Esophagus squamous epithelium (tissue), 4 donors: ENCODE measurements at regions not wholly inside any gene's neighbourhood (a gene's known extent, or its start where the extent isn't known, plus 50 kb on each side); places are given as distances from the start of the nearest gene placed in this dataset.

Experiments
- CTCF ChIP-seq, 6 experiments: fragments of 450-650 bp in 4 of 6; fragments of 200-600 bp in 2 of 6; sonication (generic) in 2 of 6; IDR thresholded peaks; one replicate each; pipeline ENCODE4 v1.5.1; 2016 to 2019; ENCODE audit warnings: antibody characterized with exemption in 6 of 6, mild to moderate bottlenecking in 4 of 6, moderate library complexity in 4 of 6
- POLR2A ChIP-seq, 4 donors: fragments of 450-650 bp; IDR thresholded peaks; one replicate each; pipeline ENCODE4 v1.6.1; 2017; ENCODE audit warnings: antibody characterized with exemption in 4 of 4, mild to moderate bottlenecking in 4 of 4, moderate library complexity in 3 of 4

GRCh38 chr12:84157170-84157569 lies 755.4 kb downstream of the SLC6A15 start:
- TF ChIP-seq CTCF (IDR thresholded peaks at IDR 0.05) (no peak), POLR2A (IDR thresholded peaks at IDR 0.05) (no peak)
